ENCODE measurements at regions not wholly inside any gene's neighbourhood (a gene's known extent, or its start where the extent isn't known, plus 50 kb on each side); places are given as distances from the start of the nearest gene placed in this dataset.
A peak's percentile ranks its signal among the peaks of the same experiment; 100 is the strongest.

GRCh38 chr16:73560497-73560896 is 512.6 kb upstream of the ZFHX3 start:
- POLR2A ChIA-PET, result no interaction called here
- CTCF ChIA-PET, result no interaction called here
- TF ChIP-seq L3MBTL2 (conservative IDR thresholded peaks at IDR 0.05) (no peak), ZNF384 (IDR thresholded peaks at IDR 0.05) (no peak)
- no peak for DNase-seq (ENCODE audit: extremely low spot score)

GRCh38 chr16:73558219-73558618 is 510.3 kb upstream of the ZFHX3 start:
- CTCF ChIA-PET, result no interaction called here
- TF ChIP-seq L3MBTL2 (conservative IDR thresholded peaks at IDR 0.05) (no peak), PKNOX1 (IDR thresholded peaks at IDR 0.05) (no peak)
- POLR2A ChIA-PET, result no interaction called here
- DNase-seq (ENCODE audit: extremely low spot score), result no peak

GRCh38 chr16:73553941-73554660 is 506.2 kb upstream of the ZFHX3 start:
- no peak for TF ChIP-seq BHLHE40 (IDR thresholded peaks at IDR 0.05; ENCODE audit: borderline replicate concordance)
- no peak for TF ChIP-seq SP1 (IDR thresholded peaks at IDR 0.05)
- TF ChIP-seq FOXK2 (IDR thresholded peaks at IDR 0.05), result no peak
- TF ChIP-seq L3MBTL2 (conservative IDR thresholded peaks at IDR 0.05), result no peak
- DNase-seq (ENCODE audit: extremely low spot score), result no peak
- POLR2A ChIA-PET, result no interaction called here
- CTCF ChIA-PET, result interaction anchor here (0.6 kb wide), 1 partner anchor 16 kb away, joined by 3 read pairs; no protein-coding TSS in a partner anchor

GRCh38 chr16:73549984-73550631 is 502.2 kb upstream of the ZFHX3 start:
- CTCF ChIA-PET, result interaction anchor here (0.8 kb wide), 1 partner anchor 346 kb away, joined by 3 read pairs; no protein-coding TSS in a partner anchor
- POLR2A ChIA-PET, result no interaction called here

GRCh38 chr16:73547552-73548403 is 499.9 kb upstream of the ZFHX3 start:
- no peak for DNase-seq (ENCODE audit: extremely low spot score)
- TF ChIP-seq LEF1 (IDR thresholded peaks at IDR 0.05; ENCODE audit: borderline replicate concordance), result no peak
- POLR2A ChIA-PET, result no interaction called here
- CTCF ChIA-PET, result no interaction called here

More at GRCh38 chr16:73549984-73550631, 502.2 kb upstream of the ZFHX3 start:
- TF ChIP-seq BHLHE40 (IDR thresholded peaks at IDR 0.05; ENCODE audit: borderline replicate concordance), result no peak
- TF ChIP-seq LEF1 (IDR thresholded peaks at IDR 0.05; ENCODE audit: borderline replicate concordance), result no peak
- no peak for TF ChIP-seq FOXM1 (IDR thresholded peaks at IDR 0.05; ENCODE audit: borderline replicate concordance)
- no peak for TF ChIP-seq FOXA1 (IDR thresholded peaks at IDR 0.05)
- TF ChIP-seq FOXK2 (IDR thresholded peaks at IDR 0.05), result no peak
- TF ChIP-seq HDGF (IDR thresholded peaks at IDR 0.05; ENCODE audit: borderline replicate concordance), result no peak
- no peak for TF ChIP-seq ARNT (IDR thresholded peaks at IDR 0.05)
- no peak for TF ChIP-seq SUZ12 (IDR thresholded peaks at IDR 0.05)
- no peak for TF ChIP-seq TARDBP (IDR thresholded peaks at IDR 0.05)
- no peak for TF ChIP-seq L3MBTL2 (conservative IDR thresholded peaks at IDR 0.05)
- no peak for TF ChIP-seq NFRKB (IDR thresholded peaks at IDR 0.05)
- no peak for TF ChIP-seq PKNOX1 (IDR thresholded peaks at IDR 0.05)
- TF ChIP-seq CTBP1 (IDR thresholded peaks at IDR 0.05; ENCODE audit: borderline replicate concordance), result no peak
- no peak for TF ChIP-seq SP1 (IDR thresholded peaks at IDR 0.05)
- no peak for TF ChIP-seq ZNF384 (IDR thresholded peaks at IDR 0.05)
- TF ChIP-seq ELF4 (IDR thresholded peaks at IDR 0.05), result no peak
- no peak for DNase-seq (ENCODE audit: extremely low spot score)

GRCh38 chr16:73546341-73546845 is 498.5 kb upstream of the ZFHX3 start:
- ChIA-PET POLR2A (interaction anchor here (0.5 kb wide), 1 partner anchor 783 kb away, joined by 3 read pairs; no protein-coding TSS in a partner anchor), CTCF (interaction anchor here (0.5 to 1.3 kb wide), 3 partner anchors 10 to 492 kb away, joined by 3 to 6 read pairs (median 4); no protein-coding TSS in a partner anchor)
- DNase-seq (ENCODE audit: extremely low spot score), result peak; percentile 51
- no peak for TF ChIP-seq FOXK2 (IDR thresholded peaks at IDR 0.05)
- TF ChIP-seq ARNT (IDR thresholded peaks at IDR 0.05), result no peak
- no peak for TF ChIP-seq HDGF (IDR thresholded peaks at IDR 0.05; ENCODE audit: borderline replicate concordance)
- TF ChIP-seq SP1 (IDR thresholded peaks at IDR 0.05), result no peak
- TF ChIP-seq SUZ12 (IDR thresholded peaks at IDR 0.05), result no peak
- TF ChIP-seq FOXA1 (IDR thresholded peaks at IDR 0.05), result no peak
- no peak for TF ChIP-seq NFRKB (IDR thresholded peaks at IDR 0.05)
- TF ChIP-seq FOXM1 (IDR thresholded peaks at IDR 0.05; ENCODE audit: borderline replicate concordance), result no peak
- TF ChIP-seq TARDBP (IDR thresholded peaks at IDR 0.05), result no peak
- TF ChIP-seq PKNOX1 (IDR thresholded peaks at IDR 0.05), result no peak
- TF ChIP-seq ELF4 (IDR thresholded peaks at IDR 0.05), result no peak
- no peak for TF ChIP-seq CTBP1 (IDR thresholded peaks at IDR 0.05; ENCODE audit: borderline replicate concordance)
- TF ChIP-seq LEF1 (IDR thresholded peaks at IDR 0.05; ENCODE audit: borderline replicate concordance), result no peak
- TF ChIP-seq BHLHE40 (IDR thresholded peaks at IDR 0.05; ENCODE audit: borderline replicate concordance), result no peak
- TF ChIP-seq L3MBTL2 (conservative IDR thresholded peaks at IDR 0.05), result no peak
- TF ChIP-seq ZNF384 (IDR thresholded peaks at IDR 0.05), result no peak

Measured in HEK293T (cell line).